HG03159 (cell line): ENCODE measurements at regions not wholly inside any gene's neighbourhood (a gene's known extent, or its start where the extent isn't known, plus 50 kb on each side); places are given as distances from the start of the nearest gene placed in this dataset.

Source experiments
- ATAC-seq: cut with Tn5 transposase; IDR thresholded peaks from one replicate; pipeline ENCODE4 v1.9.1; 2021; ENCODE audit warnings: mild to moderate bottlenecking, moderate library complexity; ENCODE audit not compliant: unreplicated experiment

- no peak for ATAC-seq
Measured at GRCh38 chr20:21808863-21809664, 103.6 kb downstream of the PAX1 start.

DNA sequence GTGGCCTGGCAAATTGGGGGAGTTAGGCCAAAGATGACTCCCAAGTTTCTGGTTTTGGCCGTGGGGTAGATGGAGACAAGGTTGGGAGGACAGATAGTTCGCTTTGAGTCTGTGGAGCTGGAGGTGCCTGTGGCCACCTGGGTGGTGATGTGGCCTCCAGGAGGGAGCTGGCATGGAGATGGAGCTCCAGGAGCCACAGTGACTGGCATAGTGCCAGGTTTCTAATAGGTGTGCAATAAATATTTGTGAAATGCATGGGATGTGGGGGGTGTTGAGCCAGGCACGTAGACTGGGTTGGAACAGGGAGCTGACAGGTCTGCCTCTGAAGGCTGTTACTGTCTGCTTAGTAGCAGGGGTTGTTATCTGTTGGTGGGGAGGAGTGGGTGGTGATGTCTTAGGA, 102.7 kb downstream of the PAX1 start:
- ATAC-seq, result no peak

GRCh38 chr20:21804802-21805201, 99.3 kb downstream of the PAX1 start:
- no peak for ATAC-seq

DNA sequence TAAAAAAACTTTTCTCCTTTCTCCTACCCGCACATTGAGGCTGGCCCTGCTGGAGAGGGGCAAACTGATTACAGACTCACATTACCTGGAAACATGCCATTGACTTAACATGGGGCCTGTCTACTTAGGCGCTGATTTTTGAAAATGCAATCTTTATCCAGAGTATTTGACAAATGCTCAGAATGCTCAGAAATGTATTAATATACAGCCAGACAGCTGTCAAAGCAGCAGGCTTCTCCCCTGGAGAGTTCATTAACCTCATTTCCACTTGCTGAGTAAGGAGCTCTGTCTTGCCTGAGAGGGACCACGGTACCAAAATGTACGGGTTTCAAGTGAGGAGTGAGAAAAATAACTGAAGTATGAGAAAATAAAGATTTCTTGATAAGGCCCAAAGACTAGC, 95.7 kb downstream of the PAX1 start:
- ATAC-seq, result no peak

DNA sequence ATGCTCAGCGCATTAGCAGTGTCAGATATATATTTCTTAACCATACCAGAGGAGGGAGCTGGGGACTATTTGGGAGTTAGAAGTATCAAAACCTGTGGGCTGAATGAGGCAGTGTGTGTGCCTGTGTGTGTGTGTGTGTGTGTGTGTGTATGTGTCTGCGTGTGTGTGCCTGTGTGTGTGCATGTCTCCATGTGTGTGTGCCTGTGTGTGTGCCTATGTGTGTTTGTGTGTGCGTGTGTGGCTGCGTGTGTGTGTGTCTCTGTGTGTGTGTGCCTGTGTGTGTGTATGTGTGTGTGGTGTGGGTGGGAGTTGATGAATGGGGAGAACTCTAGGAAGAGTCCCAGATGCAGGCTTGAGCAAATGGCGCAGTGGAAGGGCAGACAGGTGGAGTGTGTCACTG, 92.9 kb downstream of the PAX1 start:
- no peak for ATAC-seq

DNA sequence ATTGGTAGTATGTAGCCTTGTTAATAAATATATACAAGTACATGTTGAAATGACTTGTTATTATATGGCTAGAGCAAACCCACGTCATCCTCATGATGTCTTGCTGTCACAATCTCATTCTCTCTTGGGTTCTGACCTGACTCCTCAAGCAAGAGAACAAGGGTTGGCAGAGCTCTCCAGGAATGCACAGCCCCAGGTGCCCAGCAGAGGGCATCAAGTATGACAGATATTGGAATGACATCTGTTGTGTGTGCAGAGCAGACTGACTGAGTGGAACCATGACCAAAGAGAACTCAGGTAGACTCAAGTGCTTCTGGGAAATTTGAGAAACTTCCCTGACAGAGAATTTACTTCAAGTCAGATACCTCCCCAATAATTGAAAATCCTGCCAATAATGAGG, 90.6 kb downstream of the PAX1 start:
- ATAC-seq, result no peak

- no peak for ATAC-seq
Measured at GRCh38 chr20:21788082-21788481, 82.6 kb downstream of the PAX1 start.

DNA sequence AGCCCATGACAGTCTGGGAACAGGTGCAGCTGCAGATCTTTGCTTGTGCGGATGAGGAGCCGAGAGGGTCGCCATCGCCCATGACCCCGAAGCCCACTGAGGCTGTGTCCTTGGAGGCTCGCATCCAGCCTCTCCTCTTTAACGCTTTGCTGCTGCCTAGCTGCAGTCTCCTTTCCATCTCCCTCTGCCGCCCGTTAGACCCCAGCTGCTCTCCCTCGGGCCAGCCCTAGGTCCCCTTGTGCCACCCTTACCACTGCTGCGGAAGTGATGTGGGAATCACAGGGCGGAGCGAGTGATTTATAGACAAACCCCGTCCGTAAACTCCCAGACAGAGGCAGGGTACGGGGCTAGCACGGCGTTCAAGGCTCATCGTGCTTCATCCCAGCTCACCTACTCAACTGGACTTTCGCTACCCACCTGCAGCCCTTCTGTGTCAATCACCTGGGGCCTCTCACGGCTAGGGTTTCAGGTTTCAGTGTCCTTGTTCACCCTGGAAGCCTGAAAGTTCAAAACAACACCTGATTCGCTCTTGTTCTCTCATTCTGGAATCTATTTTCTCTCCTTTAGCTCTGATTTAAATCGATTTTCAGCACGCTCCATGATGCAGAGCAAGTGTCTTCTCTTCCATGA, 76.1 kb downstream of the PAX1 start:
- ATAC-seq, result no peak

DNA sequence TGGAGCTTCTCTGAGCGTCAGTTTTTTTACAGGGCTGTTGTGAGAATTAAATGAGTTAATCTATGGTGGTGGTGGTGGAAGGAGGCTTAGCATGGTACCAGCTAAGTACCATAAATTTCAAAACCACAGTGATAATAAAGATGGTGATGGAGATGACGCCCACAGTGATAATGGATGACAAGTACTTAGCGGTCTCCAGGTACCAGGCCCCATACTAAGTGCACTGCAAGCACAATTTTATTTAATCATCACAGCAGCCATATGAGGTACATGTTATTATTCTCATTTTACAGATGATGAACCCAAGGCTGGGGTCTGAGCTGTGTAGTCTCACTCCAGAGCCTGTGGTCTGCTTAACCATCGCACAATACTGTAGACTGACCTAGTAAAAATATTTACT, 75.1 kb downstream of the PAX1 start:
- no peak for ATAC-seq
